GM23338 (cell line): ENCODE measurements at regions not wholly inside any gene's neighbourhood (a gene's known extent, or its start where the extent isn't known, plus 50 kb on each side); places are given as distances from the start of the nearest gene placed in this dataset.

Source experiments
- ATAC-seq: fragments of 200-7000 bp; cut with Tn5 transposase; 3 replicates; pipeline ENCODE4 v1.9.1; 2020
- DNase-seq: peaks from one replicate; pipeline ENCODE4 v3.0.0-alpha.2; 2015; ENCODE audit warnings: low spot score
- H2AFZ ChIP-seq: fragments of 200-600 bp; sonication (generic); 2 replicates; pipeline ENCODE4 v1.8.0; 2016; ENCODE audit warnings: antibody characterized with exemption, mild to moderate bottlenecking, moderate library complexity
- H3F3A ChIP-seq: fragments of 200-600 bp; sonication (generic); replicated peaks from 2 replicates; pipeline ENCODE4 v1.8.0; 2017; ENCODE audit warnings: antibody characterized with exemption, mixed run types, low read depth
- H3K27ac ChIP-seq: fragments of 200-600 bp; sonication (generic); 2 replicates; pipeline ENCODE4 v1.6.1; 2016; ENCODE audit warnings: low read depth
- H3K27me3 ChIP-seq: fragments of 200-600 bp; sonication (generic); 2 replicates; pipeline ENCODE4 v1.8.0; 2016; ENCODE audit warnings: mild to moderate bottlenecking, mixed run types, moderate library complexity; ENCODE audit not compliant: insufficient read depth
- H3K36me3 ChIP-seq: fragments of 200-600 bp; sonication (generic); 2 replicates; pipeline ENCODE4 v1.8.0; 2016; ENCODE audit warnings: mild to moderate bottlenecking; ENCODE audit not compliant: insufficient read depth
- H3K4me1 ChIP-seq: fragments of 200-600 bp; sonication (generic); 2 replicates; pipeline ENCODE4 v1.8.0; 2016; ENCODE audit warnings: mild to moderate bottlenecking, moderate library complexity; ENCODE audit not compliant: insufficient read depth
- H3K4me2 ChIP-seq: fragments of 200-600 bp; sonication (generic); 2 replicates; pipeline ENCODE4 v1.7.1; 2017; ENCODE audit warnings: mixed run types
- H3K4me3 ChIP-seq: fragments of 200-600 bp; sonication (generic); 2 replicates; pipeline ENCODE4 v1.6.1; 2016; ENCODE audit warnings: mixed run types
- H3K79me2 ChIP-seq: fragments of 200-600 bp; sonication (generic); replicated peaks from 2 replicates; pipeline ENCODE4 v1.8.0; 2017; ENCODE audit warnings: mild to moderate bottlenecking; ENCODE audit not compliant: insufficient read depth
- H3K9me2 ChIP-seq: fragments of 200-600 bp; sonication (generic); 2 replicates; pipeline ENCODE4 v1.8.0; 2017; ENCODE audit not compliant: insufficient read depth
- H4K20me1 ChIP-seq: fragments of 200-600 bp; sonication (generic); replicated peaks from 2 replicates; pipeline ENCODE4 v1.8.0; 2017; ENCODE audit warnings: mild to moderate bottlenecking; ENCODE audit not compliant: insufficient read depth
- H3K27ac Mint-ChIP-seq: 2 replicates; pipeline ENCODE4 v1.8.0; 2020; ENCODE audit warnings: inconsistent platforms, mild to moderate bottlenecking, moderate library complexity, mixed read lengths
- H3K27me3 Mint-ChIP-seq: 3 replicates; pipeline ENCODE4 v1.8.0; 2022; ENCODE audit warnings: low read depth, mild to moderate bottlenecking, moderate library complexity, mixed read lengths, inconsistent platforms; ENCODE audit not compliant: insufficient read depth, poor library complexity
- H3K36me3 Mint-ChIP-seq: 3 replicates; pipeline ENCODE4 v1.8.0; 2021; ENCODE audit warnings: low read depth, mild to moderate bottlenecking, inconsistent platforms, moderate library complexity, mixed read lengths
- H3K4me1 Mint-ChIP-seq: 3 replicates; pipeline ENCODE4 v1.8.0; 2020; ENCODE audit warnings: mild to moderate bottlenecking, inconsistent platforms, mixed read lengths
- H3K4me3 Mint-ChIP-seq: 3 replicates; pipeline ENCODE4 v1.8.0; 2021; ENCODE audit warnings: moderate library complexity, mild to moderate bottlenecking, inconsistent platforms, mixed read lengths
- H3K9me3 Mint-ChIP-seq: 3 replicates; pipeline ENCODE4 v1.8.0; 2020; ENCODE audit warnings: moderate library complexity, mild to moderate bottlenecking, inconsistent platforms, mixed read lengths
- ZNF114 ChIP-seq: fragments of 250-450 bp; sonication (Bioruptor Pico); IDR thresholded peaks from 2 replicates; pipeline ENCODE4 v1.5.0; 2020; ENCODE audit warnings: mild to moderate bottlenecking, moderate library complexity
- small RNA-seq: library from RNA; depleted of rRNA; stranded (forward); fragments of <200 nt; gene quantifications from one replicate; pipeline ENCODE3, GENCODE V24; 2014; ENCODE audit warnings: low replicate concordance

GRCh38 chr2:185687967-185688366 is 50.6 kb upstream of the FSIP2 start:
- H3K27me3 Mint-ChIP-seq: peaks cover 2% of the 10 kb centered on the region
- Histone ChIP-seq H3K4me1 (no peaks in the 10 kb centered on the region), H3K79me2 (no peaks in the 10 kb centered on the region), H3K9me2 (no peaks in the 10 kb centered on the region), H3F3A (no peaks in the 10 kb centered on the region), H4K20me1 (no peaks in the 10 kb centered on the region), H3K36me3 (no peaks in the 10 kb centered on the region), H3K27ac (no peak overlapping the region), H3K27me3 (no peaks in the 10 kb centered on the region), H3K4me2 (no peak overlapping the region), H3K4me3 (no peak overlapping the region), H2AFZ (no peak overlapping the region)
- DNase-seq (no peak), ATAC-seq (no peak)
- no peak overlapping the region for H3K27ac Mint-ChIP-seq
- TF ChIP-seq ZNF114 (CRISPR knock-in tag): no peak
- H3K36me3 Mint-ChIP-seq: peaks cover 10% of the 10 kb centered on the region; the same call in 2 of the 3 replicates
- peaks cover 19% of the 10 kb centered on the region for H3K9me3 Mint-ChIP-seq
- no peak overlapping the region for H3K4me3 Mint-ChIP-seq
- H3K4me1 Mint-ChIP-seq: no peaks in the 10 kb centered on the region

Small RNA genes in the stretch of these regions (small RNA-seq; reads per million reads assigned to genes)
- 0.12 reads per million for gene RF00096
